ENCODE measurements at regions not wholly inside any gene's neighbourhood (a gene's known extent, or its start where the extent isn't known, plus 50 kb on each side); places are given as distances from the start of the nearest gene placed in this dataset.

GRCh38 chr6:104573350-104573749 is 286.4 kb downstream of the HACE1 start:
- DNase-seq: no peak

- DNase-seq: no peak
These were observed 286.8 kb downstream of the HACE1 start for GRCh38 chr6:104572901-104573300.

GRCh38 chr6:104566411-104566810 is 293.3 kb downstream of the HACE1 start:
- DNase-seq: no peak

- DNase-seq: peak; percentile 61
These were observed 296.4 kb downstream of the HACE1 start for GRCh38 chr6:104563306-104563705.

- DNase-seq: no peak
These were observed 300.1 kb downstream of the HACE1 start for GRCh38 chr6:104559435-104560202.

GRCh38 chr6:104558746-104559145 is 301.0 kb downstream of the HACE1 start:
- peak; percentile 51 for DNase-seq

GRCh38 chr6:104548297-104548696 is 311.4 kb downstream of the HACE1 start:
- DNase-seq: no peak

GRCh38 chr6:104541411-104541810 is 318.3 kb downstream of the HACE1 start:
- DNase-seq: no peak

- peak; percentile 93 for DNase-seq
These were observed 319.0 kb downstream of the HACE1 start for GRCh38 chr6:104540743-104541142.

- no peak for DNase-seq
These were observed 320.5 kb downstream of the HACE1 start for GRCh38 chr6:104539173-104539572.

GRCh38 chr6:104537872-104538271 is 321.8 kb downstream of the HACE1 start:
- DNase-seq: no peak

- DNase-seq: peak; percentile 83
These were observed 322.5 kb downstream of the HACE1 start for GRCh38 chr6:104537180-104537579.

- no peak for DNase-seq
These were observed 327.3 kb downstream of the HACE1 start for GRCh38 chr6:104532462-104532861.

- DNase-seq: no peak
These were observed 328.1 kb downstream of the HACE1 start for GRCh38 chr6:104531646-104532045.

GRCh38 chr6:104527761-104528415 is 331.8 kb downstream of the HACE1 start:
- DNase-seq: peak; percentile 54

- DNase-seq: no peak
These were observed 332.4 kb downstream of the HACE1 start for GRCh38 chr6:104527311-104527710.

- no peak for DNase-seq
These were observed 333.3 kb downstream of the HACE1 start for GRCh38 chr6:104526376-104526775.

- DNase-seq: peak; percentile 84
These were observed 333.9 kb downstream of the HACE1 start for GRCh38 chr6:104525677-104526322.

- no peak for DNase-seq
These were observed 337.2 kb downstream of the HACE1 start for GRCh38 chr6:104522533-104522932.

- no peak for DNase-seq
These were observed 338.5 kb downstream of the HACE1 start for GRCh38 chr6:104521176-104521575.

- DNase-seq: no peak
These were observed 340.2 kb downstream of the HACE1 start for GRCh38 chr6:104519566-104519965.

GRCh38 chr6:104509355-104509754 is 350.4 kb downstream of the HACE1 start:
- no peak for DNase-seq

- no peak for DNase-seq
These were observed 353.3 kb downstream of the HACE1 start for GRCh38 chr6:104506429-104506828.

- no peak for DNase-seq
These were observed 353.9 kb downstream of the HACE1 start for GRCh38 chr6:104505838-104506237.

All from fibroblast of skin of scalp (primary cell).